RWPE1 (cell line): ENCODE measurements at regions not wholly inside any gene's neighbourhood (a gene's known extent, or its start where the extent isn't known, plus 50 kb on each side); places are given as distances from the start of the nearest gene placed in this dataset.

ENCODE experiments used
- CTCF ChIA-PET: fragments of 350-600 bp; sonication (Branson Sonifier 250); formaldehyde crosslinking; extraction: SDS; loops from one replicate; lab custom pipeline; 2021; lab: Yijun Ruan, JAX
- POLR2A ChIA-PET: fragments of 400-600 bp; formaldehyde crosslinking; extraction: SDS; loops from one replicate; lab custom pipeline; 2020; ENCODE audit warnings: antibody characterized with exemption; ENCODE audit not compliant: low non-redundant PET; lab: Yijun Ruan, JAX
- DNase-seq: peaks from one replicate; pipeline ENCODE4 v3.0.0; 2012; ENCODE audit warnings: low spot score
- H3K27ac ChIP-seq: fragments of 450-650 bp; 2 replicates; pipeline ENCODE4 v1.5.1; 2017
- CTCF ChIP-seq: fragments of 450-650 bp; conservative IDR thresholded peaks from 2 replicates; pipeline ENCODE4 v1.5.1; 2017; ENCODE audit warnings: low read depth, mild to moderate bottlenecking

GRCh38 chr2:128559533-128560515, 241.2 kb upstream of the HS6ST1 start:
- POLR2A ChIA-PET, result no interaction called here
- no peak overlapping the region for H3K27ac ChIP-seq
- CTCF ChIA-PET, result no interaction called here
- DNase-seq, result no peak
- TF ChIP-seq CTCF, result no peak

GRCh38 chr2:128560718-128561117, 242.1 kb upstream of the HS6ST1 start:
- CTCF ChIA-PET, result no interaction called here
- POLR2A ChIA-PET, result no interaction called here

GRCh38 chr2:128562471-128563347, 244.0 kb upstream of the HS6ST1 start:
- no peak for TF ChIP-seq CTCF
- ChIA-PET CTCF (no interaction called here), POLR2A (no interaction called here)
- H3K27ac ChIP-seq, result no peak overlapping the region
- DNase-seq, result no peak

More at GRCh38 chr2:128560718-128561117, 242.1 kb upstream of the HS6ST1 start:
- TF ChIP-seq CTCF, result no peak
- DNase-seq, result no peak
- H3K27ac ChIP-seq, result no peak overlapping the region

GRCh38 chr2:128563348-128563687, 244.7 kb upstream of the HS6ST1 start:
- no peak for TF ChIP-seq CTCF
- CTCF ChIA-PET, result no interaction called here
- POLR2A ChIA-PET, result no interaction called here
- no peak for DNase-seq
- H3K27ac ChIP-seq, result no peak overlapping the region

- TF ChIP-seq CTCF, result no peak
- DNase-seq, result no peak
- H3K27ac ChIP-seq, result no peak overlapping the region
- CTCF ChIA-PET, result no interaction called here
- POLR2A ChIA-PET, result no interaction called here
Observed at GRCh38 chr2:128564131-128564530, 245.5 kb upstream of the HS6ST1 start.

GRCh38 chr2:128564551-128564950, 245.9 kb upstream of the HS6ST1 start:
- no peak for TF ChIP-seq CTCF
- H3K27ac ChIP-seq, result no peak overlapping the region
- ChIA-PET CTCF (no interaction called here), POLR2A (no interaction called here)
- DNase-seq, result no peak
